K562 (cell line): ENCODE measurements at regions not wholly inside any gene's neighbourhood (a gene's known extent, or its start where the extent isn't known, plus 50 kb on each side); places are given as distances from the start of the nearest gene placed in this dataset.

Source experiments
- ATAC-seq: fragments of 200-7000 bp; cut with Tn5 transposase; 3 replicates; pipeline ENCODE4 v1.9.1; 2020; ENCODE audit warnings: moderate library complexity
- BruUV-seq: library from RNA; stranded (reverse); fragments of 400-500 nt; replicated peaks from 2 replicates; lab custom pipeline; 2021; lab: Mats Ljungman, UMichigan
- CTCF ChIA-PET: fragments of 300-600 bp; formaldehyde crosslinking; extraction: SDS; loops from one replicate; lab custom pipeline; 2021; ENCODE audit warnings: low intra/inter-chr PET ratio; lab: Yijun Ruan, JAX
- POLR2A ChIA-PET: fragments of 300-600, 350-650 bp; sonication (Branson Sonifier 250); formaldehyde crosslinking; extraction: SDS; loops from one replicate; lab custom pipeline; 2021; ENCODE audit warnings: antibody characterized with exemption, inconsistent platforms; lab: Yijun Ruan, JAX
- DNase-seq, 4 experiments: peaks; one replicate each; pipeline versions ENCODE4 v3.0.0 to v3.0.0-alpha.2; 2011 to 2018; ENCODE audit warnings: low spot score in 3 of 4, mixed read lengths in 3 of 4; ENCODE audit errors: extremely low read depth in 1 of 4
- FAIRE-seq: peaks from 2 replicates; lab custom pipeline; 2011; peaks lifted over from hg19 to GRCh38; lab: Jason Lieb, UNC
- H2AFZ ChIP-seq: 2 replicates; pipeline ENCODE4 v1.6.0; 2011; ENCODE audit warnings: low read depth, low read length, control low read depth, inconsistent platforms
- H3K27ac ChIP-seq: fragments of 200-600 bp; 3 replicates; pipeline ENCODE4 v1.8.0; 2011; ENCODE audit warnings: low read depth, mild to moderate bottlenecking, control low read depth, inconsistent platforms, low read length, moderate library complexity, mixed read lengths; ENCODE audit errors: extremely low read depth
- H3K27me3 ChIP-seq, 2 experiments: fragments of 300-600 bp in 1 of 2; 2 replicates in 1 of 2; 3 replicates in 1 of 2; pipeline versions ENCODE4 v1.6.0 to v1.8.0; 2011; ENCODE audit warnings: inconsistent platforms in 2 of 2, low read length in 2 of 2, mild to moderate bottlenecking in 1 of 2, mixed read lengths in 1 of 2, moderate library complexity in 1 of 2; ENCODE audit not compliant: control insufficient read depth in 2 of 2, insufficient read depth in 2 of 2
- H3K36me3 ChIP-seq: fragments of 300-600 bp; 3 replicates; pipeline ENCODE4 v1.8.0; 2011; ENCODE audit warnings: mild to moderate bottlenecking, low read length, inconsistent platforms; ENCODE audit not compliant: control insufficient read depth, insufficient read depth
- H3K4me1 ChIP-seq, 2 experiments: fragments of 200-600 bp in 1 of 2; replicated peaks in 1 of 2; 2 replicates in 1 of 2; 3 replicates in 1 of 2; pipeline versions ENCODE4 v1.5.1 to v1.8.0; 2011; ENCODE audit warnings: inconsistent platforms in 2 of 2, low read length in 2 of 2, mild to moderate bottlenecking in 1 of 2, mixed read lengths in 1 of 2, moderate library complexity in 1 of 2; ENCODE audit not compliant: control insufficient read depth in 2 of 2, insufficient read depth in 2 of 2
- H3K4me2 ChIP-seq: 2 replicates; pipeline ENCODE4 v1.6.1; 2011; ENCODE audit warnings: low read length, control low read depth, inconsistent platforms, mixed read lengths; ENCODE audit not compliant: insufficient read depth
- H3K4me3 ChIP-seq: fragments of 200-600 bp; sonication (generic), shearing (Covaris generic); 2 replicates; pipeline ENCODE4 v1.5.1; 2016; ENCODE audit warnings: control low read depth, inconsistent platforms
- H3K79me2 ChIP-seq: fragments of 200-600 bp; 3 replicates; pipeline ENCODE4 v1.8.0; 2011; ENCODE audit warnings: low read length, inconsistent platforms; ENCODE audit not compliant: control insufficient read depth, insufficient read depth
- H3K9ac ChIP-seq, 2 experiments: 2 replicates each; pipeline versions ENCODE4 v1.6.0 to v1.6.1; 2011; ENCODE audit warnings: low read depth in 2 of 2, low read length in 2 of 2, control low read depth in 1 of 2, inconsistent platforms in 1 of 2, mild to moderate bottlenecking in 1 of 2, mixed read lengths in 1 of 2; ENCODE audit not compliant: insufficient read depth in 1 of 2
- H3K9me1 ChIP-seq: one replicate; pipeline ENCODE4 v1.6.0; 2011; ENCODE audit warnings: inconsistent platforms, mild to moderate bottlenecking, low read length, moderate library complexity; ENCODE audit not compliant: control insufficient read depth, insufficient read depth
- H3K9me3 ChIP-seq: replicated peaks from 2 replicates; pipeline ENCODE4 v1.5.1; 2011; ENCODE audit warnings: low read depth, low read length, inconsistent platforms; ENCODE audit not compliant: control insufficient read depth, insufficient read depth
- H4K20me1 ChIP-seq: replicated peaks from 2 replicates; pipeline ENCODE4 v1.6.1; 2011; ENCODE audit warnings: low read length, inconsistent platforms, mixed read lengths; ENCODE audit not compliant: control insufficient read depth, insufficient read depth
- ERF ChIP-seq: fragments of 450-650 bp; formaldehyde crosslinking; IDR thresholded peaks from 2 replicates; pipeline ENCODE4 v1.4.0; 2020; ENCODE audit warnings: mild to moderate bottlenecking, mixed read lengths
- KDM5B ChIP-seq: fragments of 200-600 bp; sonication (generic); IDR thresholded peaks from 2 replicates; pipeline ENCODE4 v1.6.1; 2012; ENCODE audit warnings: low read depth, mild to moderate bottlenecking, moderate library complexity, low read length, control low read depth, inconsistent platforms; ENCODE audit not compliant: insufficient replicate concordance
- PML ChIP-seq: IDR thresholded peaks from 2 replicates; pipeline ENCODE4 v1.6.1; 2012; ENCODE audit warnings: low read length, inconsistent platforms
- RFX1 ChIP-seq: fragments of 450-650 bp; IDR thresholded peaks from 2 replicates; pipeline ENCODE4 v1.6.1; 2016; ENCODE audit warnings: mild to moderate bottlenecking, moderate library complexity
- TCF7 ChIP-seq: sonication (generic); IDR thresholded peaks from 2 replicates; pipeline ENCODE4 v1.6.1; 2016; ENCODE audit warnings: antibody characterized with exemption, borderline replicate concordance
- ZBED1 ChIP-seq: IDR thresholded peaks from 2 replicates; pipeline ENCODE4 v1.6.1; 2014
- WGBS: fragments of 100-300 bp; shearing (Covaris generic); methylation state at CpG from one replicate; pipeline ENCODE4 v1.1.6; 2016; ENCODE audit warnings: low coverage, mixed read lengths; ENCODE audit not compliant: insufficient coverage; ENCODE audit errors: missing lambda C conversion rate; 5-methylcytosine and 5-hydroxymethylcytosine counted together
- in situ Hi-C: fragments of 300-500 bp; cut with MboI; formaldehyde crosslinking; loops from 4 replicates; pipeline ENCODE4 v1.15.0; 2018; ENCODE audit warnings: inconsistent platforms, mixed read lengths
- intact Hi-C: fragments of 100-400 bp; cut with micrococcal nuclease; formaldehyde crosslinking; loops from 2 replicates; pipeline ENCODE4 v1.14.2; 2022
- TF ChIP-seq, protein P1 (sequence below): fragments of 250-450 bp; sonication (Bioruptor Pico); IDR thresholded peaks from 2 replicates; pipeline ENCODE4 v1.8.0; 2021; ENCODE audit warnings: mild to moderate bottlenecking, moderate library complexity
- TF ChIP-seq, protein P2 (sequence below), 3 experiments: IDR thresholded peaks in 2 of 3; conservative IDR thresholded peaks in 1 of 3; 2 replicates each; pipeline ENCODE4 v1.5.1; 2011 to 2012; ENCODE audit warnings: low read length in 3 of 3, mild to moderate bottlenecking in 3 of 3, control low read depth in 2 of 3, improper control_type of control experiment in 1 of 3, inconsistent platforms in 1 of 3, low read depth in 1 of 3, mixed read lengths in 1 of 3, moderate library complexity in 1 of 3; ENCODE audit not compliant: insufficient read depth in 2 of 3
- TF ChIP-seq, protein P3 (sequence below): fragments of 450-650 bp; IDR thresholded peaks from 2 replicates; pipeline ENCODE4 v1.6.1; 2017; ENCODE audit warnings: antibody characterized with exemption
- TF ChIP-seq, protein P4 (sequence below): fragments of 150-350 bp; IDR thresholded peaks from 2 replicates; pipeline ENCODE4 v1.6.1; 2014; ENCODE audit warnings: low read depth, mild to moderate bottlenecking, low read length, borderline replicate concordance

DNA sequence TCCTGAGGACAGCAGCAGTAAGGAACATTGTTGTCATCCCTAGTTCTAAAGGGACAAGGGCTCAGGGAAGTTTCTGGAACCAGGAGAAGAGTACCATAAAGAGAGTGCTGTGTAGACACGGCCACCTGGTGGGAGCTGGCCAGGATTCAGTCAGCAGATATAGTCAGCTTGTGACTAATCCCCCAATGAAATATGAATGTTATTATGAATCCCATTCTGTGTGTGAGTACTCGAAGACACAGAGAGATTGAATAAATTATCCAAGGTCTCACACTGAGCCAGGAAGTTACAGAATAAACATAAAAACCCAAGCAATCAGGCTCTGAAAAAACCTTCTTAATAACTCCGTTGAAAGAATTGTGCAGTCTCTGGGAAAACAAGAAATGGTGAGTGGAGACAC lies 1359.5 kb downstream of the AACS start:
- Histone ChIP-seq H3K9me1 (no peaks in the 10 kb centered on the region), H3K4me2 (no peak overlapping the region), H3K4me3 (no peak overlapping the region), H3K4me1 (no peaks in the 10 kb centered on the region), H3K36me3 (no peaks in the 10 kb centered on the region), H3K9me3 (no peaks in the 10 kb centered on the region), H3K27ac (no peak overlapping the region), H2AFZ (no peak overlapping the region), H3K79me2 (no peaks in the 10 kb centered on the region), H3K27me3 (no peaks in the 10 kb centered on the region), H4K20me1 (no peaks in the 10 kb centered on the region), H3K9ac (no peak overlapping the region)
- ChIA-PET CTCF (no interaction called here), POLR2A (no interaction called here)
- no peak for FAIRE-seq
- BruUV-seq = no TSS peak
- intact Hi-C loops (no loop called here), in situ Hi-C loops (no loop called here)
- no peak for DNase-seq
- ATAC-seq = no peak
- TF ChIP-seq ERF = no peak
- TF ChIP-seq, protein P1, sequence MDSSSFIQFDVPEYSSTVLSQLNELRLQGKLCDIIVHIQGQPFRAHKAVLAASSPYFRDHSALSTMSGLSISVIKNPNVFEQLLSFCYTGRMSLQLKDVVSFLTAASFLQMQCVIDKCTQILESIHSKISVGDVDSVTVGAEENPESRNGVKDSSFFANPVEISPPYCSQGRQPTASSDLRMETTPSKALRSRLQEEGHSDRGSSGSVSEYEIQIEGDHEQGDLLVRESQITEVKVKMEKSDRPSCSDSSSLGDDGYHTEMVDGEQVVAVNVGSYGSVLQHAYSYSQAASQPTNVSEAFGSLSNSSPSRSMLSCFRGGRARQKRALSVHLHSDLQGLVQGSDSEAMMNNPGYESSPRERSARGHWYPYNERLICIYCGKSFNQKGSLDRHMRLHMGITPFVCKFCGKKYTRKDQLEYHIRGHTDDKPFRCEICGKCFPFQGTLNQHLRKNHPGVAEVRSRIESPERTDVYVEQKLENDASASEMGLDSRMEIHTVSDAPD = no peak
- no peak for TF ChIP-seq PML
- no peak for TF ChIP-seq RFX1
- no peak for TF ChIP-seq KDM5B
- TF ChIP-seq ZBED1 = no peak
- no peak for TF ChIP-seq TCF7
- TF ChIP-seq, protein P2, sequence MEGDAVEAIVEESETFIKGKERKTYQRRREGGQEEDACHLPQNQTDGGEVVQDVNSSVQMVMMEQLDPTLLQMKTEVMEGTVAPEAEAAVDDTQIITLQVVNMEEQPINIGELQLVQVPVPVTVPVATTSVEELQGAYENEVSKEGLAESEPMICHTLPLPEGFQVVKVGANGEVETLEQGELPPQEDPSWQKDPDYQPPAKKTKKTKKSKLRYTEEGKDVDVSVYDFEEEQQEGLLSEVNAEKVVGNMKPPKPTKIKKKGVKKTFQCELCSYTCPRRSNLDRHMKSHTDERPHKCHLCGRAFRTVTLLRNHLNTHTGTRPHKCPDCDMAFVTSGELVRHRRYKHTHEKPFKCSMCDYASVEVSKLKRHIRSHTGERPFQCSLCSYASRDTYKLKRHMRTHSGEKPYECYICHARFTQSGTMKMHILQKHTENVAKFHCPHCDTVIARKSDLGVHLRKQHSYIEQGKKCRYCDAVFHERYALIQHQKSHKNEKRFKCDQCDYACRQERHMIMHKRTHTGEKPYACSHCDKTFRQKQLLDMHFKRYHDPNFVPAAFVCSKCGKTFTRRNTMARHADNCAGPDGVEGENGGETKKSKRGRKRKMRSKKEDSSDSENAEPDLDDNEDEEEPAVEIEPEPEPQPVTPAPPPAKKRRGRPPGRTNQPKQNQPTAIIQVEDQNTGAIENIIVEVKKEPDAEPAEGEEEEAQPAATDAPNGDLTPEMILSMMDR (IDR thresholded peaks at IDR 0.05 in 2 of 3, conservative IDR thresholded peaks at IDR 0.05 in 1 of 3; ENCODE audit: insufficient read depth in 2 of 3, low read depth in 1 of 3, low read length in 3 of 3) = no peak
- TF ChIP-seq, protein P3, sequence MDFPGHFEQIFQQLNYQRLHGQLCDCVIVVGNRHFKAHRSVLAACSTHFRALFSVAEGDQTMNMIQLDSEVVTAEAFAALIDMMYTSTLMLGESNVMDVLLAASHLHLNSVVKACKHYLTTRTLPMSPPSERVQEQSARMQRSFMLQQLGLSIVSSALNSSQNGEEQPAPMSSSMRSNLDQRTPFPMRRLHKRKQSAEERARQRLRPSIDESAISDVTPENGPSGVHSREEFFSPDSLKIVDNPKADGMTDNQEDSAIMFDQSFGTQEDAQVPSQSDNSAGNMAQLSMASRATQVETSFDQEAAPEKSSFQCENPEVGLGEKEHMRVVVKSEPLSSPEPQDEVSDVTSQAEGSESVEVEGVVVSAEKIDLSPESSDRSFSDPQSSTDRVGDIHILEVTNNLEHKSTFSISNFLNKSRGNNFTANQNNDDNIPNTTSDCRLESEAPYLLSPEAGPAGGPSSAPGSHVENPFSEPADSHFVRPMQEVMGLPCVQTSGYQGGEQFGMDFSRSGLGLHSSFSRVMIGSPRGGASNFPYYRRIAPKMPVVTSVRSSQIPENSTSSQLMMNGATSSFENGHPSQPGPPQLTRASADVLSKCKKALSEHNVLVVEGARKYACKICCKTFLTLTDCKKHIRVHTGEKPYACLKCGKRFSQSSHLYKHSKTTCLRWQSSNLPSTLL = no peak
- TF ChIP-seq, protein P4, sequence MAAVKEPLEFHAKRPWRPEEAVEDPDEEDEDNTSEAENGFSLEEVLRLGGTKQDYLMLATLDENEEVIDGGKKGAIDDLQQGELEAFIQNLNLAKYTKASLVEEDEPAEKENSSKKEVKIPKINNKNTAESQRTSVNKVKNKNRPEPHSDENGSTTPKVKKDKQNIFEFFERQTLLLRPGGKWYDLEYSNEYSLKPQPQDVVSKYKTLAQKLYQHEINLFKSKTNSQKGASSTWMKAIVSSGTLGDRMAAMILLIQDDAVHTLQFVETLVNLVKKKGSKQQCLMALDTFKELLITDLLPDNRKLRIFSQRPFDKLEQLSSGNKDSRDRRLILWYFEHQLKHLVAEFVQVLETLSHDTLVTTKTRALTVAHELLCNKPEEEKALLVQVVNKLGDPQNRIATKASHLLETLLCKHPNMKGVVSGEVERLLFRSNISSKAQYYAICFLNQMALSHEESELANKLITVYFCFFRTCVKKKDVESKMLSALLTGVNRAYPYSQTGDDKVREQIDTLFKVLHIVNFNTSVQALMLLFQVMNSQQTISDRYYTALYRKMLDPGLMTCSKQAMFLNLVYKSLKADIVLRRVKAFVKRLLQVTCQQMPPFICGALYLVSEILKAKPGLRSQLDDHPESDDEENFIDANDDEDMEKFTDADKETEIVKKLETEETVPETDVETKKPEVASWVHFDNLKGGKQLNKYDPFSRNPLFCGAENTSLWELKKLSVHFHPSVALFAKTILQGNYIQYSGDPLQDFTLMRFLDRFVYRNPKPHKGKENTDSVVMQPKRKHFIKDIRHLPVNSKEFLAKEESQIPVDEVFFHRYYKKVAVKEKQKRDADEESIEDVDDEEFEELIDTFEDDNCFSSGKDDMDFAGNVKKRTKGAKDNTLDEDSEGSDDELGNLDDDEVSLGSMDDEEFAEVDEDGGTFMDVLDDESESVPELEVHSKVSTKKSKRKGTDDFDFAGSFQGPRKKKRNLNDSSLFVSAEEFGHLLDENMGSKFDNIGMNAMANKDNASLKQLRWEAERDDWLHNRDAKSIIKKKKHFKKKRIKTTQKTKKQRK = no peak
- 3% methylated on average over 3 of the region's 3 CpGs for WGBS
